ENCODE measurements at regions not wholly inside any gene's neighbourhood (a gene's known extent, or its start where the extent isn't known, plus 50 kb on each side); places are given as distances from the start of the nearest gene placed in this dataset.

- no peak for DNase-seq
- Histone ChIP-seq H3K36me3 (replicated peaks; ENCODE audit: insufficient read depth, low read length) (no peaks in the 10 kb centered on the region), H4K20me1 (ENCODE audit: insufficient read depth, low read length) (no peaks in the 10 kb centered on the region), H3K4me3 (ENCODE audit: low read length) (no peak overlapping the region), H3F3A (ENCODE audit: insufficient read depth, low read length) (no peaks in the 10 kb centered on the region), H3K9me3 (replicated peaks; ENCODE audit: insufficient read depth, low read length) (no peaks in the 10 kb centered on the region), H3K4me2 (ENCODE audit: low read depth, low read length) (no peak overlapping the region), H3K9me2 (replicated peaks; ENCODE audit: insufficient read depth, low read length) (no peaks in the 10 kb centered on the region), H3K79me2 (ENCODE audit: low read length) (no peaks in the 10 kb centered on the region), H3K9ac (ENCODE audit: low read length) (no peak overlapping the region), H3K4me1 (ENCODE audit: low read length) (no peaks in the 10 kb centered on the region), H3K27me3 (replicated peaks; ENCODE audit: insufficient read depth, low read length) (no peaks in the 10 kb centered on the region), H3K27ac (ENCODE audit: low read length) (no peak overlapping the region), H2AFZ (ENCODE audit: low read length) (no peak overlapping the region)
- TF ChIP-seq EZH2phosphoT487 (IDR thresholded peaks at IDR 0.05; ENCODE audit: low read length) (no peak), EZH2 (optimal IDR thresholded peaks at IDR 0.05; ENCODE audit: low read depth, low read length) (no peak), CTCF (IDR thresholded peaks at IDR 0.05; ENCODE audit: low read length) (no peak)
Observed at GRCh38 chr2:62596061-62596921, 90.3 kb upstream of the TMEM17 start.

- no peaks in the 10 kb centered on the region for H3K27me3 ChIP-seq (replicated peaks; ENCODE audit: insufficient read depth, low read length)
- no peaks in the 10 kb centered on the region for H3K79me2 ChIP-seq (ENCODE audit: low read length)
- H3K4me1 ChIP-seq (ENCODE audit: low read length) = no peaks in the 10 kb centered on the region
- no peaks in the 10 kb centered on the region for H4K20me1 ChIP-seq (ENCODE audit: insufficient read depth, low read length)
- H3K27ac ChIP-seq (ENCODE audit: low read length) = no peak overlapping the region
- no peak overlapping the region for H3K4me2 ChIP-seq (ENCODE audit: low read depth, low read length)
- H3K9me2 ChIP-seq (replicated peaks; ENCODE audit: insufficient read depth, low read length) = no peaks in the 10 kb centered on the region
- no peaks in the 10 kb centered on the region for H3F3A ChIP-seq (ENCODE audit: insufficient read depth, low read length)
- no peak overlapping the region for H3K4me3 ChIP-seq (ENCODE audit: low read length)
- H3K36me3 ChIP-seq (replicated peaks; ENCODE audit: insufficient read depth, low read length) = no peaks in the 10 kb centered on the region
- TF ChIP-seq EZH2phosphoT487 (IDR thresholded peaks at IDR 0.05; ENCODE audit: low read length) (no peak), CTCF (IDR thresholded peaks at IDR 0.05; ENCODE audit: low read length) (no peak), EZH2 (optimal IDR thresholded peaks at IDR 0.05; ENCODE audit: low read depth, low read length) (no peak)
- H3K9ac ChIP-seq (ENCODE audit: low read length) = no peak overlapping the region
- DNase-seq = no peak
- no peak overlapping the region for H2AFZ ChIP-seq (ENCODE audit: low read length)
- no peaks in the 10 kb centered on the region for H3K9me3 ChIP-seq (replicated peaks; ENCODE audit: insufficient read depth, low read length)
Observed at GRCh38 chr2:62595474-62595873, 89.5 kb upstream of the TMEM17 start.

- H3K9me2 ChIP-seq (replicated peaks; ENCODE audit: insufficient read depth, low read length) = no peaks in the 10 kb centered on the region
- H3K27ac ChIP-seq (ENCODE audit: low read length) = no peak overlapping the region
- H3K4me1 ChIP-seq (ENCODE audit: low read length) = no peaks in the 10 kb centered on the region
- no peak overlapping the region for H2AFZ ChIP-seq (ENCODE audit: low read length)
- no peaks in the 10 kb centered on the region for H3K36me3 ChIP-seq (replicated peaks; ENCODE audit: insufficient read depth, low read length)
- no peaks in the 10 kb centered on the region for H3F3A ChIP-seq (ENCODE audit: insufficient read depth, low read length)
- no peak for TF ChIP-seq EZH2phosphoT487 (IDR thresholded peaks at IDR 0.05; ENCODE audit: low read length)
- no peak for TF ChIP-seq EZH2 (optimal IDR thresholded peaks at IDR 0.05; ENCODE audit: low read depth, low read length)
- no peak for TF ChIP-seq CTCF (IDR thresholded peaks at IDR 0.05; ENCODE audit: low read length)
- H3K27me3 ChIP-seq (replicated peaks; ENCODE audit: insufficient read depth, low read length) = no peaks in the 10 kb centered on the region
- H4K20me1 ChIP-seq (ENCODE audit: insufficient read depth, low read length) = no peaks in the 10 kb centered on the region
- no peaks in the 10 kb centered on the region for H3K79me2 ChIP-seq (ENCODE audit: low read length)
- no peak overlapping the region for H3K4me3 ChIP-seq (ENCODE audit: low read length)
- no peaks in the 10 kb centered on the region for H3K9me3 ChIP-seq (replicated peaks; ENCODE audit: insufficient read depth, low read length)
- H3K9ac ChIP-seq (ENCODE audit: low read length) = no peak overlapping the region
- no peak for DNase-seq
- H3K4me2 ChIP-seq (ENCODE audit: low read depth, low read length) = no peak overlapping the region
Observed at GRCh38 chr2:62593825-62594224, 87.8 kb upstream of the TMEM17 start.

Data from MM.1S (cell line).